Esophagus muscularis mucosa (tissue), 4 donors: ENCODE measurements at regions not wholly inside any gene's neighbourhood (a gene's known extent, or its start where the extent isn't known, plus 50 kb on each side); places are given as distances from the start of the nearest gene placed in this dataset.

Experiments used
- CTCF ChIP-seq, 3 experiments: fragments of 200-600 bp in 2 of 3; fragments of 450-650 bp in 1 of 3; sonication (generic) in 2 of 3; IDR thresholded peaks; one replicate each; pipeline ENCODE4 v1.5.1; 2017 to 2019; ENCODE audit warnings: antibody characterized with exemption in 3 of 3, mild to moderate bottlenecking in 2 of 3, moderate library complexity in 1 of 3
- EP300 ChIP-seq: sonication (generic); formaldehyde crosslinking; IDR thresholded peaks from one replicate; pipeline ENCODE4 v1.6.1; 2017; ENCODE audit warnings: antibody characterized with exemption
- POLR2A ChIP-seq: fragments of 450-650 bp; IDR thresholded peaks from one replicate; pipeline ENCODE4 v1.6.1; 2017; ENCODE audit warnings: antibody characterized with exemption, moderate library complexity, mild to moderate bottlenecking, low read depth

GRCh38 chr11:23719016-23719415, 777.8 kb upstream of the LUZP2 start:
- TF ChIP-seq CTCF (IDR thresholded peaks at IDR 0.05) (no peak), POLR2A (no peak), EP300 (no peak)
